Anterior cingulate cortex (tissue), 58 donors: ENCODE measurements at regions not wholly inside any gene's neighbourhood (a gene's known extent, or its start where the extent isn't known, plus 50 kb on each side); places are given as distances from the start of the nearest gene placed in this dataset.

Experiments used
- DNase-seq, 58 donors: peaks; one replicate each; lab custom pipeline; 2025; lab: John Stamatoyannopoulos, UW

GRCh38 chr6:25035512-25036435, 100.0 kb upstream of the RIPOR2 start:
- DNase-seq, result peak in 2 of 58 donors; percentile 3 to 7

GRCh38 chr6:25036461-25036860, 100.7 kb upstream of the RIPOR2 start:
- DNase-seq, result no peak

- DNase-seq, result no peak
These were observed 102.5 kb upstream of the RIPOR2 start for GRCh38 chr6:25038300-25038699.

GRCh38 chr6:25038999-25039398, 103.2 kb upstream of the RIPOR2 start:
- DNase-seq, result no peak

- DNase-seq, result no peak
These were observed 105.8 kb upstream of the RIPOR2 start for GRCh38 chr6:25041485-25042035.

GRCh38 chr6:25042036-25042521, 106.3 kb upstream of the RIPOR2 start:
- no peak for DNase-seq

- DNase-seq, result no peak
These were observed 106.8 kb upstream of the RIPOR2 start for GRCh38 chr6:25042536-25042935.

- DNase-seq, result no peak
These were observed 107.4 kb upstream of the RIPOR2 start for GRCh38 chr6:25042984-25043725.

GRCh38 chr6:25043892-25044291, 108.1 kb upstream of the RIPOR2 start:
- no peak for DNase-seq

- no peak for DNase-seq
These were observed 111.2 kb upstream of the RIPOR2 start for GRCh38 chr6:25046942-25047341.

GRCh38 chr6:25050356-25050755, 114.6 kb upstream of the RIPOR2 start:
- DNase-seq, result peak in 31 of 58 donors; percentile 0 to 74 (median 26)

- DNase-seq, result no peak
These were observed 115.3 kb upstream of the RIPOR2 start for GRCh38 chr6:25051083-25051482.

GRCh38 chr6:25052181-25052580, 116.4 kb upstream of the RIPOR2 start:
- DNase-seq, result no peak

- no peak for DNase-seq
These were observed 118.2 kb upstream of the RIPOR2 start for GRCh38 chr6:25053875-25054371.

GRCh38 chr6:25054469-25054868, 118.7 kb upstream of the RIPOR2 start:
- DNase-seq, result no peak

- DNase-seq, result no peak
These were observed 120.4 kb upstream of the RIPOR2 start for GRCh38 chr6:25056130-25056529.

GRCh38 chr6:25057111-25057905, 121.5 kb upstream of the RIPOR2 start:
- DNase-seq, result no peak

GRCh38 chr6:25058441-25058840, 122.7 kb upstream of the RIPOR2 start:
- DNase-seq, result no peak

- DNase-seq, result no peak
These were observed 123.2 kb upstream of the RIPOR2 start for GRCh38 chr6:25058941-25059340.

GRCh38 chr6:25060522-25060921, 124.8 kb upstream of the RIPOR2 start:
- no peak for DNase-seq
